Spleen (tissue), 7 donors: ENCODE measurements at regions not wholly inside any gene's neighbourhood (a gene's known extent, or its start where the extent isn't known, plus 50 kb on each side); places are given as distances from the start of the nearest gene placed in this dataset.
"Not testable (repeated sequence)": the region's sequence is repeated elsewhere in the genome, so short reads cannot be mapped to it uniquely, and the experiment has no call there.

Source experiments
- POLR2A ChIP-seq, 3 donors: fragments of 450-650 bp; IDR thresholded peaks; one replicate each; pipeline ENCODE4 v1.5.1; 2017; ENCODE audit warnings: antibody characterized with exemption in 3 of 3, mild to moderate bottlenecking in 1 of 3
- POLR2AphosphoS5 ChIP-seq, 3 donors: sonication (generic); formaldehyde crosslinking; IDR thresholded peaks; one replicate each; pipeline ENCODE4 v1.5.1; 2017; ENCODE audit warnings: antibody characterized with exemption in 3 of 3
- TF ChIP-seq, protein P1 (sequence below), 11 experiments: fragments of 200-600 bp in 7 of 11; fragments of 450-650 bp in 4 of 11; sonication (generic) in 4 of 11; IDR thresholded peaks in 8 of 11; conservative IDR thresholded peaks in 3 of 11; 1 replicate in 7 of 11; 2 replicates in 4 of 11; pipeline versions ENCODE4 v1.4.0 to v1.8.0; 2016 to 2021; ENCODE audit warnings: antibody characterized with exemption in 11 of 11, inconsistent platforms in 4 of 11, mild to moderate bottlenecking in 1 of 11
- donor health status: DM: no; HTN: no; CAD: no; lungs with moderate emphysema.
- donor health status: DM: no; HTN: no; CAD: no.
- donor health status: DM: no; HTN: no; CAD: no.

DNA sequence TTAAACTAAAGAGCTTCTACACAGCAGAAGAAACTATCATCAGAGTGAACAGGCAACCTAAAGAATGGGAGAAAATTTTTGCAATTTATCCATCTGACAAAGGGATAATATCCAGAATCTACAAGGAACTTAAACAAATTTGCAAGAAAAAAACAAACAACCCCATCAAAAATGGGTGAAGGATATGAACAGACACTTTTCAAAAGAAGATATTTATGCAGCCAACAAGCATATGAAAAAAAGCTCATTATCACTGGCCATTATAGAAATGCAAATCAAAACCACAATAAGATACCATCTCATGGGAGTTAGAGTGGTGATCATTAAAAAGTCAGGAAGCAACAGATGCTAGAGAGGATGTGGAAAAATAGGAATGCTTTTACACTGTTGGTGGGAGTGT is 82.5 kb upstream of the GRIN3A start:
- TF ChIP-seq, protein P1, sequence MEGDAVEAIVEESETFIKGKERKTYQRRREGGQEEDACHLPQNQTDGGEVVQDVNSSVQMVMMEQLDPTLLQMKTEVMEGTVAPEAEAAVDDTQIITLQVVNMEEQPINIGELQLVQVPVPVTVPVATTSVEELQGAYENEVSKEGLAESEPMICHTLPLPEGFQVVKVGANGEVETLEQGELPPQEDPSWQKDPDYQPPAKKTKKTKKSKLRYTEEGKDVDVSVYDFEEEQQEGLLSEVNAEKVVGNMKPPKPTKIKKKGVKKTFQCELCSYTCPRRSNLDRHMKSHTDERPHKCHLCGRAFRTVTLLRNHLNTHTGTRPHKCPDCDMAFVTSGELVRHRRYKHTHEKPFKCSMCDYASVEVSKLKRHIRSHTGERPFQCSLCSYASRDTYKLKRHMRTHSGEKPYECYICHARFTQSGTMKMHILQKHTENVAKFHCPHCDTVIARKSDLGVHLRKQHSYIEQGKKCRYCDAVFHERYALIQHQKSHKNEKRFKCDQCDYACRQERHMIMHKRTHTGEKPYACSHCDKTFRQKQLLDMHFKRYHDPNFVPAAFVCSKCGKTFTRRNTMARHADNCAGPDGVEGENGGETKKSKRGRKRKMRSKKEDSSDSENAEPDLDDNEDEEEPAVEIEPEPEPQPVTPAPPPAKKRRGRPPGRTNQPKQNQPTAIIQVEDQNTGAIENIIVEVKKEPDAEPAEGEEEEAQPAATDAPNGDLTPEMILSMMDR (IDR thresholded peaks at IDR 0.05 in 8 of 11, conservative IDR thresholded peaks at IDR 0.05 in 3 of 11): not testable (repeated sequence)
- not testable (repeated sequence) for TF ChIP-seq POLR2A, POLR2AphosphoS5 (IDR thresholded peaks at IDR 0.05)
